ENCODE measurements at regions not wholly inside any gene's neighbourhood (a gene's known extent, or its start where the extent isn't known, plus 50 kb on each side); places are given as distances from the start of the nearest gene placed in this dataset.

DNA sequence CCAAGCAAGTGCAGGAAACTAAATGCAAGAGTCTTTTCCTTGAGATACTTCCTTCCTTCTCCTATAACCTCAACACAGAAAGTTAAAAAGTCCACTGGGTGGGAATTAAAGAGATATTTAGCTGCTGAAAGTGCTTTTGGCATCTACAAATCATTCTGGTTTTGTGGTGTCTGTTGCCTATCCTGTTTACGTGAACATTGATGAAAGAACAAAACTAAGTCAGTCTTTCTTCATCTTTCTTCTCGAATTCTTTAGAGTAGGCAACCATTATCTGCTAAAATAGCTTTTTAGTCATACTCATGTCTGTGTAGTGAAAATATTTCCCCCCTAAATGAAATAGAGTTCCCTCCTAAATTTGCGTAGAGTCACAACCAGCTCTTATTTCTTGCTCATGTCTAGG is 838.6 kb downstream of the GATA3 start:
- Histone ChIP-seq H2AK9ac (replicated peaks; ENCODE audit: low read depth, low read length, poor library complexity) (no peak overlapping the region), H2BK15ac (ENCODE audit: low read depth, low read length) (no peak overlapping the region), H3K4me1 (ENCODE audit: control insufficient read depth, insufficient read depth, low read length) (no peaks in the 10 kb centered on the region), H3K56ac (ENCODE audit: extremely low read depth, insufficient read depth, low read length) (no peak overlapping the region), H2AFZ (replicated peaks; ENCODE audit: low read length, poor library complexity) (no peak overlapping the region), H3K23ac (ENCODE audit: low read depth, low read length) (no peak overlapping the region), H4K8ac (ENCODE audit: low read depth in 2 of 2, low read length in 2 of 2) (no peak overlapping the region), H3K36me3 (ENCODE audit: control insufficient read depth, insufficient read depth, low read length) (no peaks in the 10 kb centered on the region), H3K4me2 (ENCODE audit: low read depth, low read length) (no peak overlapping the region), H3K9ac (ENCODE audit: low read depth, low read length) (no peak overlapping the region), H2BK5ac (ENCODE audit: low read depth, low read length, poor library complexity, severe bottlenecking) (no peak overlapping the region), H2BK20ac (ENCODE audit: low read depth, low read length) (no peak overlapping the region), H3K27ac (ENCODE audit: insufficient read depth, low read length) (no peak overlapping the region), H4K5ac (ENCODE audit: low read depth, low read length) (no peak overlapping the region), H3K27me3 (ENCODE audit: control insufficient read depth, insufficient read depth, low read length) (no peaks in the 10 kb centered on the region), H3K4ac (ENCODE audit: low read depth, low read length) (no peak overlapping the region), H3K4me3 (ENCODE audit: insufficient read depth, low read depth, low read length) (no peak overlapping the region), H3K9me1 (ENCODE audit: insufficient read depth, low read length) (no peaks in the 10 kb centered on the region), H4K91ac (ENCODE audit: insufficient read depth, low read depth, low read length) (no peak overlapping the region), H3K18ac (ENCODE audit: low read depth, low read length) (no peak overlapping the region), H2AK5ac (ENCODE audit: low read depth, low read length) (no peak overlapping the region), H4K20me1 (ENCODE audit: insufficient read depth, low read length) (no peaks in the 10 kb centered on the region), H3K14ac (replicated peaks; ENCODE audit: low read depth, low read length) (no peak overlapping the region), H2BK120ac (ENCODE audit: low read depth, low read length) (no peak overlapping the region), H3K79me1 (ENCODE audit: low read depth in 1 of 2, low read length in 2 of 2) (no peaks in the 10 kb centered on the region), H3K9me3 (ENCODE audit: control insufficient read depth, insufficient read depth, low read length) (peaks cover 7% of the 10 kb centered on the region)
- in situ Hi-C loops (cut with MboI; ENCODE audit: low sequenced_read_pairs) (no loop called here), intact Hi-C loops (cut with micrococcal nuclease) (no loop called here), dilution Hi-C loops (cut with HindIII; ENCODE audit: low sequenced_read_pairs, unreplicated experiment) (no loop called here)
- ATAC-seq (ENCODE audit: low read depth) (no peak), DNase-seq (no peak)
- ChIA-PET CTCF (no interaction called here), POLR2A (ENCODE audit: unreplicated experiment) (no interaction called here)
- no peak for TF ChIP-seq CEBPB (IDR thresholded peaks at IDR 0.05; ENCODE audit: low read depth, low read length)
- BruUV-seq (replicated peaks), result no TSS peak
- WGBS, 2 experiments (ENCODE audit: extremely low coverage in 2 of 2, insufficient read length in 1 of 2), result no CpG with 5 or more reads among the region's 3 CpGs

Data from IMR-90 (cell line).